IPS DF 4.7 (cell line): ENCODE measurements at regions not wholly inside any gene's neighbourhood (a gene's known extent, or its start where the extent isn't known, plus 50 kb on each side); places are given as distances from the start of the nearest gene placed in this dataset.
"Not testable (repeated sequence)": the region's sequence is repeated elsewhere in the genome, so short reads cannot be mapped to it uniquely, and the experiment has no call there.

Experiments used
- DNase-seq: peaks from one replicate; pipeline ENCODE4 v3.0.0-alpha.2; 2013; ENCODE audit warnings: low spot score; ENCODE audit errors: extremely low read depth

GRCh38 chr6:3900744-3901336, 51.7 kb downstream of the FAM50B start:
- no peak for DNase-seq

GRCh38 chr6:3902871-3903648, 53.9 kb downstream of the FAM50B start:
- no peak for DNase-seq

- no peak for DNase-seq
Measured at GRCh38 chr6:3904518-3904917, 55.3 kb downstream of the FAM50B start.

DNA sequence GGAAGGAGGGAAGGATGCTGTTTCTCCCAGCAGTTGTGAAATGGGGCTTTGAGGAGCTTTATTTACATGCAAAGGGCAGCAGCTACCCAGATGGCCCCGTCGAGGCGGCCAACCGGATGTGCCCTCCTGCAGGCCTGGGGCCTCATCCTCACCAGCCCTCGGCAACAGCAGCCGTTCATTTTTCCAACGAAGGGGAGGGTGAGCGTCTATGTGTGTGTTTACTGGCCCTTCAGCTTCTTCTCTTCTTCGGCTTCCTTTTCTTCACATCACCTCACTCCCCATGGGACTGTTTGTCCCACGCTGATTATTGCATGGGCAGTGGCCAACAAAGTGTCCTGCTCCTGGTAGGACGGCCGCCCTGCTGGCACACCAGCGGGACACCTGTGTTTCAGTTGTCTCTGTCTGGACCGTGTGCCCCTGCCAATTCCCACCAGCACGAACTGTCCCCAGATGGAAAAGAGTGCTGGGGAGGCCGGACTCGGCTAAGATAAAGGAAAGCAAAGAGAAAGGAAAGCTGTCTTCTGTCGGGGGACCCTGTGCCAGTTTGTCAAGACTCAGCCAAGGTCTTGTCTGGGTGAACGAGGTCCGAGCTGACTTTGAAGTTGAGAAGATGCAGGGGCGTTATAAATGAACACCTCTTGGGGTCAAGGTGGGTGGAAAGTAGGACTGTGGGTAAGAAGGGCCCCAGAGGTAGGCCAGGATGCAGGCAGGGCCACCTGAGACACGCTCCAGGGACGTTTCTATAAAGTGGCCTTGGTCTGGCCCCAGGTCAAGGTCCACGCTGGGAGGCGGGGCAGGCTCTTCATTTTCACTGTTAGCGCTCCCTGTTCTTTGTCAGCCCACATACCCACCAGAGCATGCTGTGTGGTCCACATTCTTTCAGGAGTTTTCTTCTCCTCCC, 57.0 kb downstream of the FAM50B start:
- no peak for DNase-seq

DNA sequence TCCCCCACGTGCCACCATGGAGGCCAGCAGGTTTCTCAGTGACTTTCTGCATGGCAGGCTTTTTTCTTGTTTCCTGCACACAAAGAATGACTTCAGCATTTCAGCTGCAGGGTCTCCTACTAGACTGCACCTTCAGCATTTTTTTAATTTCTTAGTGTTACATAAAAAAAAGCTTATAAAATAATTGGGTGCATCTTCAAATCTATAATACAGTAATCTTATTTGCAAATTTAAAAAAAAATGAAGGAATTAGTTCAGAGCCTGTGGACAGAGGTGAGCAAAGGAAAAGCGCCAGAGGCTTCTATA, 57.6 kb downstream of the FAM50B start:
- DNase-seq, result no peak

- no peak for DNase-seq
Measured at GRCh38 chr6:3908223-3908622, 59.0 kb downstream of the FAM50B start.

- no peak for DNase-seq
Measured at GRCh38 chr6:3908961-3909360, 59.8 kb downstream of the FAM50B start.

- no peak for DNase-seq
Measured at GRCh38 chr6:3910106-3910663, 61.0 kb downstream of the FAM50B start.

- no peak for DNase-seq
Measured at GRCh38 chr6:3911130-3911529, 62.0 kb downstream of the FAM50B start.

DNA sequence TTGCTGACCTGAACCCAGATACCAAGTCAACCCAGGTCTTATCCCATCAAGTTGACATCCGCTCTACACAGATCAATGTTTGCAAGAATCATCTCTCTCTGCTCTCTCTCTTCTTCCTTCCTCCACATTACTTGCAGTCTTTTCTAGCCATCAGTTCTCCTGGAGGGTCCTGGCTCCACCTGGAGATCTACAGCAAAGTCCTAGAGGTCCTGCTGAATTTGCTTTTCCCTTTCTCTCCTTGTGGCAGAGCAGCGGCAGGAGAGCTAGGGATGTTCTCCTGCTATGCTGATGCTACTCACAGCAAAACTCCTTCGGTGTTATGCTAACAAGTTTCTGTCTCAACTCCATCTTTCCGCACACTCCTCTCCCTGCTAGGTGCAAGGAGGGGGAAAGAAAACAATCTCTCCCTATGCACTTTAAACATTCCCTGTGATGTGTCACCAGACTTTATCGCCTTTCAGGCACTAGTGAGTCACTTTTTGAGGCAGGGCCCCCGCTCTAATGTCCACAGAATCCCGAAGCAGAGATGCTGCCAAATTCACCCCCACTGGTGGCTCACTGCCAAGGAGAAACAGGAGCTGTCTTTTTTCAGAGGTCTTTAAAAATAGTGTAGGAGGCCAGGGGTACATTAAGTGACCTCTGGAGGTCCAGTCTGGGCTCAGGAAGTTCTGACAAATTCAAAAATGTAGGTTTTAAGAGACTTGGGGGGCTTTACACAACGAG, 62.6 kb downstream of the FAM50B start:
- DNase-seq, result no peak

- DNase-seq, result no peak
Measured at GRCh38 chr6:3912361-3913076, 63.3 kb downstream of the FAM50B start.

DNA sequence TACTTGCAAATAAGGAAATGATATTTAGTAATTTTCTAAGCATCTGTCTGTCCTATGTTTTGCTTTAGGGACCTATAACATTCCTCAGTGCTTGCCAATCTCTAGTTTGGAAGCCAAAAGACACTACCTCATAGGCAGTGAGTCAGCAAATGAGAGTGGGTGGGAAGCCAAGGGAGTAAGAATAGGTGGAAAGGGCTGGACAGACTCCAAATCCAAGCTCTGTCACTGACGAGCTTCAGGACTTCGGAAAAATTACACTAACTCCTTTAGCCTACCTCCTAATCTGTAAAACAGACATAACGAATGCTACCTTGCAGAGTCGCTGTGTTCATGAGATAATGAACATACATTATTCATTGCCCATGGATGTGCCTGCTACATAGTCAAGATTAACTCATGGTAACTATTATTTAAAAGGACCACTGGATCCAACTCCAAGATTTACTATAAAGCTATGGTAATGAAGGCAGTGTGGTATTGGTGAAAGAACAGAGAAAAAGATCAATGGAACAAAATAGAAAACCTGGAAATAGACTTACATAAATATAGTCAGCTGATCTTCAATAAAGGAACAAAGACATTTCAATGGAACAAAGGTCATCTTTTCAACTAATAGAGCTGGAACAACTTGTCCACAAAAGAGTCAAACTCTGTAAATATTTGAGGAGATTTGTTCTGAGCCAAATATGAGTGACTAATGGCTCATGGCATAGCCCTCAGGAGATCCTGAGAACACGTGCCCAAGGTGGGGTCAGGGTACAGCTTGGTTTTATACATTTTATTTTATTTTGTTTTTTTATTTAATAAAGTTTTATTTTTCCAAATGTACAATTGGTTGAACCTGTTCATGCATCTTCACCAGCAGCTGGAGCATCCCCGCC, 64.1 kb downstream of the FAM50B start:
- no peak for DNase-seq

DNA sequence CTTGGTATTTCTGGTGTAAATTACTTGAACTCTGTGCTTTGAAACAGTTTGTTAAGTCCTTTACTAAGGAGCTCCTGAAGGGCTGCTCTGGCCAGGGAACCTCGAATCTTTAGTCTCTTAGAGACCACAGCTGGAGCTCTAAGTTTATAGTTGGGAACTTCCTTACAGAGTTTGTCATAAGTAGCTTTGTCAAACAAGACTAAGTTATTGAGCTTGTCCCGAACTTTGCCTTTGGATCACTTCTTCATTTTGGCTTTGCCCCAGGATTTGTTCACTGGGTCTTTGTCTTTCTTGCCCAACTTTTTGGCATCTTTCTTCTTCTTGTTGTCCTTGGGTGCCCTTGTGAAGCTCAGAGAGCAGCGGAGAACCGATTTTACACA, 64.8 kb downstream of the FAM50B start:
- DNase-seq, result no peak

GRCh38 chr6:3915076-3915791, 66.1 kb downstream of the FAM50B start:
- no peak for DNase-seq

GRCh38 chr6:3916211-3916610, 67.0 kb downstream of the FAM50B start:
- no peak for DNase-seq

GRCh38 chr6:3916749-3917148, 67.6 kb downstream of the FAM50B start:
- DNase-seq, result not testable (repeated sequence)

- no peak for DNase-seq
Measured at GRCh38 chr6:3918469-3918868, 69.3 kb downstream of the FAM50B start.

DNA sequence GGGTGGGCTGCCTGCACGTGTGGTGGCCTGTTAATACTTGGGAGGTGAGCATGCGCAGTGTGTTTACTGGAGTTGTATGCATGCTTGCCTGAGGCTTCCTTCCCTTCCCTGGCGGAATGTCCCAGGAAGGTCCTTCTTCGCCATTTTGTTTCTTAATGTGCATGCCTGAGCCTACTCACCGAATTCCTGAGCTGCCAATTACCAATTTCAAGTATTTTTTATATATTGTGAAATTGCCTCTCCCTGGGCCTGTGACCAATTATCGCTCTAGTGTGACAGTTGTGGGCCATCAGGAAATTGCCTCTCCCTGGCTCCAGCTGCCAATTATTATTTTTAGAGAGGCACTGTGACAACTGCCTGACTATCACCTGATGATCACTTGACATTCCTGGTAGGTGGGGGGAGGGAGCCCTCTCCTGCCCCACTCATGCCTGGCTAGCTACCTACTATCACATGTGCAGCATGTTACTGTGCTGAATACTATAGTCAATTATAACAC, 70.0 kb downstream of the FAM50B start:
- DNase-seq, result no peak

GRCh38 chr6:3919849-3920248, 70.7 kb downstream of the FAM50B start:
- DNase-seq, result no peak
